ENCODE measurements at regions not wholly inside any gene's neighbourhood (a gene's known extent, or its start where the extent isn't known, plus 50 kb on each side); places are given as distances from the start of the nearest gene placed in this dataset.

GRCh38 chr14:84013424-84013823 lies 1516.5 kb upstream of the FLRT2 start:
- TF ChIP-seq, protein P1, sequence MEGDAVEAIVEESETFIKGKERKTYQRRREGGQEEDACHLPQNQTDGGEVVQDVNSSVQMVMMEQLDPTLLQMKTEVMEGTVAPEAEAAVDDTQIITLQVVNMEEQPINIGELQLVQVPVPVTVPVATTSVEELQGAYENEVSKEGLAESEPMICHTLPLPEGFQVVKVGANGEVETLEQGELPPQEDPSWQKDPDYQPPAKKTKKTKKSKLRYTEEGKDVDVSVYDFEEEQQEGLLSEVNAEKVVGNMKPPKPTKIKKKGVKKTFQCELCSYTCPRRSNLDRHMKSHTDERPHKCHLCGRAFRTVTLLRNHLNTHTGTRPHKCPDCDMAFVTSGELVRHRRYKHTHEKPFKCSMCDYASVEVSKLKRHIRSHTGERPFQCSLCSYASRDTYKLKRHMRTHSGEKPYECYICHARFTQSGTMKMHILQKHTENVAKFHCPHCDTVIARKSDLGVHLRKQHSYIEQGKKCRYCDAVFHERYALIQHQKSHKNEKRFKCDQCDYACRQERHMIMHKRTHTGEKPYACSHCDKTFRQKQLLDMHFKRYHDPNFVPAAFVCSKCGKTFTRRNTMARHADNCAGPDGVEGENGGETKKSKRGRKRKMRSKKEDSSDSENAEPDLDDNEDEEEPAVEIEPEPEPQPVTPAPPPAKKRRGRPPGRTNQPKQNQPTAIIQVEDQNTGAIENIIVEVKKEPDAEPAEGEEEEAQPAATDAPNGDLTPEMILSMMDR (IDR thresholded peaks at IDR 0.05): no peak
- TF ChIP-seq POLR2A (IDR thresholded peaks at IDR 0.05): no peak
